HepG2 (cell line): ENCODE measurements at regions not wholly inside any gene's neighbourhood (a gene's known extent, or its start where the extent isn't known, plus 50 kb on each side); places are given as distances from the start of the nearest gene placed in this dataset.

Experiments used
- ATAC-seq: fragments of 200-7000 bp; cut with Tn5 transposase; 3 replicates; pipeline ENCODE4 v1.9.1; 2020; ENCODE audit warnings: mild to moderate bottlenecking, moderate library complexity
- BruUV-seq: library from RNA; stranded (reverse); fragments of 400-500 nt; replicated peaks from 2 replicates; lab custom pipeline; 2021; lab: Mats Ljungman, UMichigan
- CTCF ChIA-PET: fragments of 300-600 bp; formaldehyde crosslinking; extraction: SDS; loops from one replicate; lab custom pipeline; 2021; ENCODE audit warnings: low total read pairs, inconsistent platforms, low intra/inter-chr PET ratio; lab: Yijun Ruan, JAX
- POLR2A ChIA-PET: fragments of 350-600 bp; sonication (Branson Sonifier 250); formaldehyde crosslinking; loops from one replicate; lab custom pipeline; 2020; ENCODE audit warnings: antibody characterized with exemption, inconsistent platforms; lab: Yijun Ruan, JAX
- DNase-seq: peaks from one replicate; pipeline ENCODE4 v3.0.0-alpha.2; 2015; ENCODE audit warnings: low spot score
- FAIRE-seq: peaks from 3 replicates; lab custom pipeline; 2011; peaks lifted over from hg19 to GRCh38; lab: Jason Lieb, UNC
- H2AFZ ChIP-seq: one replicate; pipeline ENCODE4 v1.6.1; 2011; ENCODE audit warnings: low read length, inconsistent platforms
- H3K27ac ChIP-seq: fragments of 300-600 bp; 3 replicates; pipeline ENCODE4 v1.8.0; 2011; ENCODE audit warnings: mixed run types, mild to moderate bottlenecking, mixed read lengths, low read length, inconsistent platforms; ENCODE audit not compliant: insufficient read depth; ENCODE audit errors: extremely low read length
- H3K27me3 ChIP-seq, 2 experiments: fragments of 200-600 bp in 1 of 2; 2 replicates in 1 of 2; 3 replicates in 1 of 2; pipeline versions ENCODE4 v1.6.0 to v1.8.0; 2011; ENCODE audit warnings: low read length in 2 of 2, mild to moderate bottlenecking in 2 of 2, moderate library complexity in 2 of 2, inconsistent platforms in 1 of 2; ENCODE audit not compliant: insufficient read depth in 2 of 2, control insufficient read depth in 1 of 2
- H3K36me3 ChIP-seq, 2 experiments: fragments of 200-600 bp in 1 of 2; replicated peaks in 1 of 2; 2 replicates in 1 of 2; 3 replicates in 1 of 2; pipeline versions ENCODE4 v1.5.1 to v1.8.0; 2011; ENCODE audit warnings: low read length in 2 of 2, inconsistent platforms in 1 of 2; ENCODE audit not compliant: insufficient read depth in 2 of 2, control insufficient read depth in 1 of 2
- H3K4me1 ChIP-seq: 2 replicates; pipeline ENCODE4 v1.5.1; 2012; ENCODE audit warnings: low read length, inconsistent platforms; ENCODE audit not compliant: insufficient read depth
- H3K4me2 ChIP-seq: 2 replicates; pipeline ENCODE4 v1.6.0; 2011; ENCODE audit warnings: low read depth, low read length, inconsistent platforms
- H3K4me3 ChIP-seq, 3 experiments: fragments of 200-600 bp in 1 of 3; sonication (generic), shearing (Covaris generic) in 1 of 3; replicated peaks in 1 of 3; 2 replicates each; pipeline ENCODE4 v1.5.1; 2011 to 2016; ENCODE audit warnings: low read length in 3 of 3, inconsistent platforms in 2 of 3, low read depth in 2 of 3, mild to moderate bottlenecking in 2 of 3, control low read depth in 1 of 3, mixed read lengths in 1 of 3; ENCODE audit not compliant: insufficient read depth in 1 of 3
- H3K79me2 ChIP-seq: one replicate; pipeline ENCODE4 v1.6.1; 2011; ENCODE audit warnings: low read length, inconsistent platforms; ENCODE audit not compliant: insufficient read depth
- H3K9ac ChIP-seq: 2 replicates; pipeline ENCODE4 v1.6.0; 2011; ENCODE audit warnings: mild to moderate bottlenecking, low read depth, low read length, inconsistent platforms; ENCODE audit not compliant: insufficient read depth
- H3K9me3 ChIP-seq: 2 replicates; pipeline ENCODE4 v1.5.1; 2012; ENCODE audit warnings: mild to moderate bottlenecking, low read length
- H4K20me1 ChIP-seq: 2 replicates; pipeline ENCODE4 v1.6.0; 2011; ENCODE audit warnings: inconsistent platforms, mild to moderate bottlenecking, low read length, moderate library complexity; ENCODE audit not compliant: insufficient read depth
- CREB1 ChIP-seq, 2 experiments: fragments of 450-650 bp in 1 of 2; IDR thresholded peaks; 2 replicates each; pipeline ENCODE4 v1.6.1; 2016 to 2017; ENCODE audit warnings: control low read depth in 1 of 2, mild to moderate bottlenecking in 1 of 2, missing compliant biosample characterization in 1 of 2, missing genetic modification characterization in 1 of 2
- CSRNP2 ChIP-seq: sonication (generic); formaldehyde crosslinking; conservative IDR thresholded peaks from 2 replicates; pipeline ENCODE4 v1.8.0; 2022; ENCODE audit warnings: low read depth, missing genetic modification reagents
- FOXK1 ChIP-seq: sonication (generic); formaldehyde crosslinking; IDR thresholded peaks from 2 replicates; pipeline ENCODE4 v1.4.0; 2020; ENCODE audit warnings: low read depth, missing genetic modification reagents, borderline replicate concordance
- KLF15 ChIP-seq: sonication (generic); formaldehyde crosslinking; IDR thresholded peaks from 2 replicates; pipeline ENCODE4 v1.8.1; 2023; ENCODE audit warnings: borderline replicate concordance, mild to moderate bottlenecking, inconsistent platforms, missing genetic modification reagents, mixed read lengths
- MAFF ChIP-seq: IDR thresholded peaks from 2 replicates; pipeline ENCODE4 v1.6.1; 2011; ENCODE audit warnings: low read depth, low read length, improper control_type of control experiment
- MAFK ChIP-seq, 2 experiments: IDR thresholded peaks in 1 of 2; conservative IDR thresholded peaks in 1 of 2; 2 replicates each; pipeline ENCODE4 v1.6.1; 2011; ENCODE audit warnings: improper control_type of control experiment in 2 of 2, low read length in 2 of 2
- MAX ChIP-seq: IDR thresholded peaks from 2 replicates; pipeline ENCODE4 v1.6.1; 2012; ENCODE audit warnings: inconsistent platforms
- NCOR1 ChIP-seq: fragments of 200-600 bp; sonication (generic); IDR thresholded peaks from 2 replicates; pipeline ENCODE4 v1.7.0; 2017; ENCODE audit warnings: antibody characterized with exemption, low read length, borderline replicate concordance
- ZMAT5 ChIP-seq: sonication (generic); formaldehyde crosslinking; IDR thresholded peaks from 2 replicates; pipeline ENCODE4 v1.5.0; 2020; ENCODE audit warnings: mild to moderate bottlenecking, low read depth, missing genetic modification reagents, borderline replicate concordance
- ZNF557 ChIP-seq: sonication (generic); formaldehyde crosslinking; IDR thresholded peaks from 2 replicates; pipeline ENCODE4 v1.4.0; 2020; ENCODE audit warnings: missing genetic modification reagents
- ZNF609 ChIP-seq: sonication (generic); formaldehyde crosslinking; IDR thresholded peaks from 2 replicates; pipeline ENCODE4 v1.4.0; 2020; ENCODE audit warnings: mild to moderate bottlenecking, missing genetic modification reagents, borderline replicate concordance
- ZNF75D ChIP-seq: sonication (generic); formaldehyde crosslinking; IDR thresholded peaks from 2 replicates; pipeline ENCODE4 v1.8.1; 2023; ENCODE audit warnings: missing genetic modification reagents, mild to moderate bottlenecking, borderline replicate concordance
- ZNF784 ChIP-seq: sonication (generic); formaldehyde crosslinking; IDR thresholded peaks from 2 replicates; pipeline ENCODE4 v1.5.1; 2020; ENCODE audit warnings: missing genetic modification reagents, mild to moderate bottlenecking, borderline replicate concordance
- ZZZ3 ChIP-seq: sonication (generic); formaldehyde crosslinking; IDR thresholded peaks from 2 replicates; pipeline ENCODE4 v1.4.0; 2020; ENCODE audit warnings: missing genetic modification reagents, mild to moderate bottlenecking, borderline replicate concordance
- WGBS: methylation state at CpG from one replicate; pipeline ENCODE4 v1.1.6; 2017; ENCODE audit warnings: low lambda C conversion rate; 5-methylcytosine and 5-hydroxymethylcytosine counted together
- in situ Hi-C: cut with HindIII; loops from 2 replicates; pipeline ENCODE4 v1.10.0; 2017; ENCODE audit warnings: low pct_unique_long_range_greater_than_20kb; ENCODE audit not compliant: extremely low pct_ligation_motif_present
- intact Hi-C: fragments of 100-400 bp; cut with micrococcal nuclease; formaldehyde crosslinking; loops from one replicate; pipeline ENCODE4 v1.10.0; 2022; ENCODE audit not compliant: unreplicated experiment

- TF ChIP-seq NCOR1: no peak
Observed at GRCh38 chr2:62573936-62574335, 67.9 kb upstream of the TMEM17 start (continued).

GRCh38 chr2:62573137-62573731 lies 67.2 kb upstream of the TMEM17 start:
- in situ Hi-C loops: loop anchor here (5.0 kb wide), 2 partner anchors 116 to 134 kb away; partner anchors contain the start of gene EHBP1
- Histone ChIP-seq H3K36me3 (no peaks in the 10 kb centered on the region), H3K9ac (no peak overlapping the region), H3K9me3 (no peaks in the 10 kb centered on the region), H3K27ac (no peak overlapping the region), H3K27me3 (no peaks in the 10 kb centered on the region), H3K4me3 (no peak overlapping the region), H3K79me2 (no peaks in the 10 kb centered on the region), H2AFZ (no peak overlapping the region), H4K20me1 (no peaks in the 10 kb centered on the region), H3K4me2 (no peak overlapping the region), H3K4me1 (peaks cover 95% of the 10 kb centered on the region)
- ChIA-PET CTCF (no interaction called here), POLR2A (interaction anchor here (1.2 kb wide), 1 partner anchor 33 kb away, joined by 6 read pairs; no protein-coding TSS in a partner anchor)
- no peak for DNase-seq
- FAIRE-seq: no peak
- intact Hi-C loops: no loop called here
- no peak for ATAC-seq
- 97% methylated on average over 4 of the region's 4 CpGs for WGBS
- no TSS peak for BruUV-seq
- TF ChIP-seq ZNF557 (CRISPR knock-in tag): no peak
- no peak for TF ChIP-seq FOXK1 (CRISPR knock-in tag)
- peak; percentile 46; the same call in 1 of the 2 replicates for TF ChIP-seq MAFF
- peak; percentile 65 to 67 for TF ChIP-seq MAFK (conservative IDR thresholded peaks at IDR 0.05 in 1 of 2, IDR thresholded peaks at IDR 0.05 in 1 of 2; ENCODE audit: low read length in 2 of 2)
- TF ChIP-seq ZNF784 (CRISPR knock-in tag): 0 out of 2 replicates have a peak, but pooled peaks have one; percentile 11
- TF ChIP-seq CSRNP2 (CRISPR knock-in tag): no peak
- TF ChIP-seq MAX: no peak
- no peak for TF ChIP-seq CREB1 (IDR thresholded peaks at IDR 0.05)
- TF ChIP-seq CREB1 (CRISPR knock-in tag; IDR thresholded peaks at IDR 0.05): 0 out of 2 replicates have a peak, but pooled peaks have one; percentile 13
- TF ChIP-seq ZZZ3 (CRISPR knock-in tag): no peak
- TF ChIP-seq ZMAT5 (CRISPR knock-in tag): no peak
- no peak for TF ChIP-seq ZNF609 (CRISPR knock-in tag)
- TF ChIP-seq ZNF75D (CRISPR knock-in tag): no peak
- TF ChIP-seq KLF15 (CRISPR knock-in tag): no peak
